Type B pancreatic cell (in vitro differentiated cells): ENCODE measurements at regions not wholly inside any gene's neighbourhood (a gene's known extent, or its start where the extent isn't known, plus 50 kb on each side); places are given as distances from the start of the nearest gene placed in this dataset.
"Not testable (repeated sequence)": the region's sequence is repeated elsewhere in the genome, so short reads cannot be mapped to it uniquely, and the experiment has no call there.

ENCODE experiments used
- DNase-seq: peaks from one replicate; pipeline ENCODE4 v3.0.0; 2021; ENCODE audit warnings: mixed read lengths; ENCODE audit not compliant: unreplicated experiment; ENCODE audit errors: extremely low spot score
- H3K27ac Mint-ChIP-seq: 2 replicates; pipeline ENCODE4 v1.8.0; 2021; ENCODE audit warnings: mild to moderate bottlenecking, mixed read lengths
- H3K27me3 Mint-ChIP-seq: 2 replicates; pipeline ENCODE4 v1.8.0; 2021; ENCODE audit warnings: mixed read lengths
- H3K36me3 Mint-ChIP-seq: 2 replicates; pipeline ENCODE4 v1.8.0; 2021; ENCODE audit warnings: mixed read lengths
- H3K4me1 Mint-ChIP-seq: one replicate; pipeline ENCODE4 v1.8.0; 2021; ENCODE audit warnings: mixed read lengths; ENCODE audit not compliant: unreplicated experiment
- H3K4me3 Mint-ChIP-seq: 2 replicates; pipeline ENCODE4 v1.8.0; 2021; ENCODE audit warnings: mild to moderate bottlenecking, mixed read lengths
- H3K9me3 Mint-ChIP-seq: 2 replicates; pipeline ENCODE4 v1.8.0; 2021; ENCODE audit warnings: mixed read lengths
- CTCF ChIP-seq: fragments of 200-600 bp; sonication (generic); conservative IDR thresholded peaks from 2 replicates; pipeline ENCODE4 v1.5.0; 2021; ENCODE audit warnings: antibody characterized with exemption, mild to moderate bottlenecking

GRCh38 chr13:27338816-27339215 is 68.2 kb downstream of the RASL11A start:
- no peak for TF ChIP-seq CTCF
- H3K4me1 Mint-ChIP-seq = no peaks in the 10 kb centered on the region
- no peak overlapping the region for H3K27ac Mint-ChIP-seq
- DNase-seq = no peak
- no peak overlapping the region for H3K4me3 Mint-ChIP-seq
- no peaks in the 10 kb centered on the region for H3K9me3 Mint-ChIP-seq
- H3K27me3 Mint-ChIP-seq = peaks cover 33% of the 10 kb centered on the region
- H3K36me3 Mint-ChIP-seq = peaks cover 4% of the 10 kb centered on the region

DNA sequence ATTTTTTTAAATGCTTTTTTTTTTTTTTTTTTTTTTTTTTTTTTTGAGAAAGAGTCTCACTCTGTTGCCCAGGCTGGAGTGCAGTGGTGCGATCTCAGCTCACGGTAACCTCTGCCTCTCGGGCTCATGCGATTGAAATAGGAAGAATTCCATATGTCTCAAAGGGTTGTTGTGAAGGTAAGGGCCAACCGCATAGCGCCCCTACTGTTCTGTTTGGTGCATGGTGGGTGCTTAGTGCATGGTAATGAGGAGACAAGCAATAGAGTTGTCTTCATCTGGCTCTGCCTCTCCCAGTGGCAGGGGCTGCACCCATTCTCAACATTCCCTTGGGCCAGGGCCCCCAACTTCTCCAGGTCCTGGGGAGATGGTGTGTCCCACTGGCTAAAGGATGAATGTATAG is 68.7 kb downstream of the RASL11A start:
- Mint-ChIP-seq H3K4me3 (no peak overlapping the region), H3K27ac (no peak overlapping the region), H3K4me1 (no peaks in the 10 kb centered on the region), H3K36me3 (peaks cover 4% of the 10 kb centered on the region), H3K27me3 (peaks cover 33% of the 10 kb centered on the region), H3K9me3 (no peaks in the 10 kb centered on the region)
- peak; percentile 66 for TF ChIP-seq CTCF
- DNase-seq = no peak

GRCh38 chr13:27341616-27342015 is 71.0 kb downstream of the RASL11A start:
- no peaks in the 10 kb centered on the region for H3K4me1 Mint-ChIP-seq

DNA sequence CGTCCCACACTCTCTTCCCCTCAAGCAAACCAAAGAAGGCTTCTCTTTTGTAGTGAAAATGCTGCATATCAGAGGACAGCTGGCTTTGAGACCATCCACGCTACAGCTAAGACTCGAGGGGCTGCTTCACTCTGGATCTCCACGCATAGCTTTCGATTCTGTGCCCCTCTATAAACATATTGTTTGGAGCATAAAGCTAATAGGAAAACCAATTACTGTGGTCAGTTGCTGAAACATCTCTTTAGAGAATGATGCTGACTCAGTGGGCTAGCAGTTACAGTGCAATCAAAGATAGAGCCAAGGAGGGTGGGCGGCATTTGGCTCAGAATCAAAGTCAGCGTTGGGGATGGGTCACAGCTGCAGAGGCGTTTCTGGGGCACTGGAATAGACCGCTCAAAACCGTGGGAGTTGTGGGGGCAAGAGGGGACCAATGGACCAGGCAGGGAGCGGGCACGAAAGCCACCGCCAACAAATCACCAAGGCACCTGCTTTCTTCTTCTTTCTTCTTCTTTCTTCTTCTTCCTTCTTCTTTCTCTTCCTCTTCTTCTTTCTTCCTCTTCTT is 76.7 kb downstream of the RASL11A start:
- Mint-ChIP-seq H3K27me3 (peaks cover 49% of the 10 kb centered on the region), H3K4me3 (no peak overlapping the region), H3K36me3 (no peaks in the 10 kb centered on the region), H3K4me1 (no peaks in the 10 kb centered on the region), H3K9me3 (peaks cover 4% of the 10 kb centered on the region), H3K27ac (no peak overlapping the region)
- no peak for TF ChIP-seq CTCF
- DNase-seq = no peak

More at GRCh38 chr13:27341616-27342015, 71.0 kb downstream of the RASL11A start:
- Mint-ChIP-seq H3K4me3 (no peak overlapping the region), H3K9me3 (peaks cover 4% of the 10 kb centered on the region), H3K36me3 (peaks cover 4% of the 10 kb centered on the region), H3K27me3 (peaks cover 46% of the 10 kb centered on the region), H3K27ac (no peak overlapping the region)
- no peak for TF ChIP-seq CTCF
- no peak for DNase-seq

DNA sequence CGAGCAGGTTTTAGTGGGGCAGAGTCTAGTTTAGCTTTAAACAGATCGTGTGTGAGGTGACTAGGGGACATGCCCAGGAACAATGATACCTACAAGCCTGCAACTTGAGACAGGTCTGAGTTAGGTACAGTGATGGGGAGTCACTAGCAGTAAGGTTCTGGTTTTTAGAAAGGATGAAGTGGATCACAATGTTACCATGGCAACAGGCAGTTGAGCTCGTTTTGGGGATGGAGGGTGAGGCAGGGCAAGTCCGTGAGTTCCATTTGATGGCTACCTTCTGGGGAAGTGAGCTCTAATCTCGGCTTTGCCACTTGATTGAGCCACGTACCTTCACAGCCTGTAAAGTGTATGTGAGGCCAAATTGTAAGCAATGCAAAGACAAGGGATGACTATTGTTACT is 76.0 kb upstream of the GTF3A start:
- Mint-ChIP-seq H3K4me3 (no peak overlapping the region), H3K27me3 (peaks cover 49% of the 10 kb centered on the region), H3K4me1 (no peaks in the 10 kb centered on the region), H3K9me3 (peaks cover 4% of the 10 kb centered on the region), H3K27ac (no peak overlapping the region), H3K36me3 (no peaks in the 10 kb centered on the region)
- DNase-seq = no peak
- TF ChIP-seq CTCF = no peak

DNA sequence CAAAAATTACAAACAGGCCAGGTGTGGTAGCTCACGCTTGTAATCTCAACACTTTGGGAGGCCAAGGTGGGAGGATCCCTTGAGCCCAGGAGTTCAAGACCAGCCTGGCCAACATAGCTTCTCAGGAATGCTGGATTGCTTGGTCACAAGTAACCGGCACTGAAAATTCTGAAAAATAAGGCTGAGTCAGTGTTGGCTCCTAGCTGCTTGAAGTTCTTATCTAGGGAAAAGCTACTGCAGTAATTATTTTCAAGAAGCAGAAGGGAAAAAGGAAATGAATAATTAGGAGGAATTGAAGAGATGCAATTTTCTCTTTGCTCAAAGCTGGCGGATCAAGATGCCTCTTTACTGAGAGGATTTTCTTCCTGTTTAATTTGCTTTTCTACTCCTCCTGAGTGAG is 75.0 kb upstream of the GTF3A start:
- H3K27me3 Mint-ChIP-seq = peaks cover 54% of the 10 kb centered on the region
- no peak for TF ChIP-seq CTCF
- no peak for DNase-seq
- no peaks in the 10 kb centered on the region for H3K36me3 Mint-ChIP-seq
- no peaks in the 10 kb centered on the region for H3K4me1 Mint-ChIP-seq
- peaks cover 4% of the 10 kb centered on the region for H3K9me3 Mint-ChIP-seq
- H3K27ac Mint-ChIP-seq = no peak overlapping the region
- no peak overlapping the region for H3K4me3 Mint-ChIP-seq

DNA sequence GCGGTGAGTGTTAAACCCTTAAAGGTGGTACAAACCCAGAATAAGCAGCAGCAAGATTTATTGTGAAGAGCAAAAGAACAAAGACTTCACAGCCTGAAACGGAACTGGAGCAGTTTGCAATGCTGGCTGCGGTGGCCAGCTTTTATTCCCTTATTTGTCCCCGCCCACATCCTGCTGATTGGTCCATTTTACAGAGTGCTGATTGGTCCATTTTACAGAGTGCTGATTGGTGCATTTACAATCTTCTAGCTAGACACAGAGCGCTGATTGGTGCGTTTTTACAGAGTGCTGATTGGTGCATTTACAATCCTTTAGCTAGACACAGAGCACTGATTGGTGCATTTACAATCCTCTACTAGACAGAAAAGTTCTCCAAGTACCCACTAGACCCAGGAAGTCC is 73.6 kb upstream of the GTF3A start:
- not testable (repeated sequence) for H3K4me3 Mint-ChIP-seq, DNase-seq, H3K9me3 Mint-ChIP-seq, H3K4me1 Mint-ChIP-seq, H3K36me3 Mint-ChIP-seq, H3K27ac Mint-ChIP-seq
- H3K27me3 Mint-ChIP-seq = peaks cover 48% of the 10 kb centered on the region
